ENCODE measurements at regions not wholly inside any gene's neighbourhood (a gene's known extent, or its start where the extent isn't known, plus 50 kb on each side); places are given as distances from the start of the nearest gene placed in this dataset.

GRCh38 chr20:55755411-55755810, 249.9 kb downstream of the CBLN4 start:
- TF ChIP-seq CTCF (IDR thresholded peaks at IDR 0.05), result no peak
- TF ChIP-seq POLR2A (IDR thresholded peaks at IDR 0.05), result no peak
